ENCODE measurements at regions not wholly inside any gene's neighbourhood (a gene's known extent, or its start where the extent isn't known, plus 50 kb on each side); places are given as distances from the start of the nearest gene placed in this dataset.

- DNase-seq (ENCODE audit: low spot score), result no peak
- H3K9me3 Mint-ChIP-seq (ENCODE audit: unreplicated experiment), result no peaks in the 10 kb centered on the region
- H3K4me1 Mint-ChIP-seq (ENCODE audit: unreplicated experiment), result no peaks in the 10 kb centered on the region
- no peaks in the 10 kb centered on the region for H3K36me3 Mint-ChIP-seq (ENCODE audit: low read depth, unreplicated experiment)
- no peak for TF ChIP-seq CTCF (IDR thresholded peaks at IDR 0.05; ENCODE audit: unreplicated experiment)
- H3K27me3 Mint-ChIP-seq (ENCODE audit: unreplicated experiment), result no peaks in the 10 kb centered on the region
- no peak overlapping the region for H3K4me3 Mint-ChIP-seq (ENCODE audit: unreplicated experiment)
- H3K27ac Mint-ChIP-seq (ENCODE audit: unreplicated experiment), result no peak overlapping the region
Measured at GRCh38 chr3:162224746-162225145, 728.1 kb downstream of the OTOL1 start.

- no peaks in the 10 kb centered on the region for H3K9me3 Mint-ChIP-seq (ENCODE audit: unreplicated experiment)
- H3K4me3 Mint-ChIP-seq (ENCODE audit: unreplicated experiment), result no peak overlapping the region
- H3K27me3 Mint-ChIP-seq (ENCODE audit: unreplicated experiment), result no peaks in the 10 kb centered on the region
- no peak for TF ChIP-seq CTCF (IDR thresholded peaks at IDR 0.05; ENCODE audit: unreplicated experiment)
- H3K36me3 Mint-ChIP-seq (ENCODE audit: low read depth, unreplicated experiment), result no peaks in the 10 kb centered on the region
- DNase-seq (ENCODE audit: low spot score), result no peak
- H3K4me1 Mint-ChIP-seq (ENCODE audit: unreplicated experiment), result no peaks in the 10 kb centered on the region
- no peak overlapping the region for H3K27ac Mint-ChIP-seq (ENCODE audit: unreplicated experiment)
Measured at GRCh38 chr3:162236949-162237348, 740.3 kb downstream of the OTOL1 start.

GRCh38 chr3:162250782-162251181 lies 754.2 kb downstream of the OTOL1 start:
- Mint-ChIP-seq H3K4me3 (ENCODE audit: unreplicated experiment) (no peak overlapping the region), H3K36me3 (ENCODE audit: low read depth, unreplicated experiment) (no peaks in the 10 kb centered on the region), H3K27ac (ENCODE audit: unreplicated experiment) (no peak overlapping the region), H3K9me3 (ENCODE audit: unreplicated experiment) (no peaks in the 10 kb centered on the region), H3K4me1 (ENCODE audit: unreplicated experiment) (no peaks in the 10 kb centered on the region), H3K27me3 (ENCODE audit: unreplicated experiment) (peaks cover 2% of the 10 kb centered on the region)
- no peak for DNase-seq (ENCODE audit: low spot score)
- no peak for TF ChIP-seq CTCF (IDR thresholded peaks at IDR 0.05; ENCODE audit: unreplicated experiment)

- no peaks in the 10 kb centered on the region for H3K36me3 Mint-ChIP-seq (ENCODE audit: low read depth, unreplicated experiment)
- no peaks in the 10 kb centered on the region for H3K27me3 Mint-ChIP-seq (ENCODE audit: unreplicated experiment)
- no peaks in the 10 kb centered on the region for H3K9me3 Mint-ChIP-seq (ENCODE audit: unreplicated experiment)
- H3K4me1 Mint-ChIP-seq (ENCODE audit: unreplicated experiment), result no peaks in the 10 kb centered on the region
- no peak for DNase-seq (ENCODE audit: low spot score)
- no peak for TF ChIP-seq CTCF (IDR thresholded peaks at IDR 0.05; ENCODE audit: unreplicated experiment)
- no peak overlapping the region for H3K4me3 Mint-ChIP-seq (ENCODE audit: unreplicated experiment)
- no peak overlapping the region for H3K27ac Mint-ChIP-seq (ENCODE audit: unreplicated experiment)
Measured at GRCh38 chr3:162262129-162262528, 765.5 kb downstream of the OTOL1 start.

GRCh38 chr3:162263596-162263995 lies 767.0 kb downstream of the OTOL1 start:
- Mint-ChIP-seq H3K4me1 (ENCODE audit: unreplicated experiment) (no peaks in the 10 kb centered on the region), H3K9me3 (ENCODE audit: unreplicated experiment) (no peaks in the 10 kb centered on the region), H3K27ac (ENCODE audit: unreplicated experiment) (no peak overlapping the region)

More at GRCh38 chr3:162263596-162263995, 767.0 kb downstream of the OTOL1 start:
- no peak for DNase-seq (ENCODE audit: low spot score)
- no peaks in the 10 kb centered on the region for H3K27me3 Mint-ChIP-seq (ENCODE audit: unreplicated experiment)
- TF ChIP-seq CTCF (IDR thresholded peaks at IDR 0.05; ENCODE audit: unreplicated experiment), result no peak
- no peaks in the 10 kb centered on the region for H3K36me3 Mint-ChIP-seq (ENCODE audit: low read depth, unreplicated experiment)
- no peak overlapping the region for H3K4me3 Mint-ChIP-seq (ENCODE audit: unreplicated experiment)
